ENCODE measurements at regions not wholly inside any gene's neighbourhood (a gene's known extent, or its start where the extent isn't known, plus 50 kb on each side); places are given as distances from the start of the nearest gene placed in this dataset.
"Not testable (repeated sequence)": the region's sequence is repeated elsewhere in the genome, so short reads cannot be mapped to it uniquely, and the experiment has no call there.

GRCh38 chr19:30842926-30843325 is 470.7 kb downstream of the ZNF536 start:
- intact Hi-C loops (cut with micrococcal nuclease) = no loop called here

GRCh38 chr19:30841934-30842333 is 469.8 kb downstream of the ZNF536 start:
- intact Hi-C loops (cut with micrococcal nuclease) = no loop called here

- intact Hi-C loops (cut with micrococcal nuclease) = no loop called here
Observed at GRCh38 chr19:30830875-30831274, 458.7 kb downstream of the ZNF536 start.

GRCh38 chr19:30825505-30825904 is 453.3 kb downstream of the ZNF536 start:
- intact Hi-C loops (cut with micrococcal nuclease) = not testable (repeated sequence)

- intact Hi-C loops (cut with micrococcal nuclease) = no loop called here
Observed at GRCh38 chr19:30824809-30825208, 452.6 kb downstream of the ZNF536 start.

GRCh38 chr19:30817965-30818567 is 445.9 kb downstream of the ZNF536 start:
- intact Hi-C loops (cut with micrococcal nuclease) = no loop called here

GRCh38 chr19:30817197-30817596 is 445.0 kb downstream of the ZNF536 start:
- intact Hi-C loops (cut with micrococcal nuclease) = no loop called here

GRCh38 chr19:30815889-30816580 is 443.9 kb downstream of the ZNF536 start:
- intact Hi-C loops (cut with micrococcal nuclease) = no loop called here

- intact Hi-C loops (cut with micrococcal nuclease) = no loop called here
Observed at GRCh38 chr19:30812099-30812678, 440.0 kb downstream of the ZNF536 start.

GRCh38 chr19:30811397-30812098 is 439.4 kb downstream of the ZNF536 start:
- intact Hi-C loops (cut with micrococcal nuclease) = no loop called here

- intact Hi-C loops (cut with micrococcal nuclease) = no loop called here
Observed at GRCh38 chr19:30810726-30811125, 438.5 kb downstream of the ZNF536 start.

GRCh38 chr19:30807278-30807677 is 435.1 kb downstream of the ZNF536 start:
- intact Hi-C loops (cut with micrococcal nuclease) = no loop called here

- intact Hi-C loops (cut with micrococcal nuclease) = no loop called here
Observed at GRCh38 chr19:30806311-30806710, 434.1 kb downstream of the ZNF536 start.

GRCh38 chr19:30804751-30805150 is 432.6 kb downstream of the ZNF536 start:
- intact Hi-C loops (cut with micrococcal nuclease) = loop anchor here (5.0 kb wide), 1 partner anchor 553 kb away; no protein-coding TSS in a partner anchor

GRCh38 chr19:30804333-30804732 is 432.1 kb downstream of the ZNF536 start:
- intact Hi-C loops (cut with micrococcal nuclease) = loop anchor here (5.0 kb wide), 1 partner anchor 553 kb away; no protein-coding TSS in a partner anchor

- intact Hi-C loops (cut with micrococcal nuclease) = loop anchor here (5.0 kb wide), 1 partner anchor 555 kb away; no protein-coding TSS in a partner anchor
Observed at GRCh38 chr19:30802424-30803013, 430.3 kb downstream of the ZNF536 start.

GRCh38 chr19:30799865-30800755 is 427.9 kb downstream of the ZNF536 start:
- intact Hi-C loops (cut with micrococcal nuclease) = loop anchor here (5.0 kb wide), 1 partner anchor 557 kb away; no protein-coding TSS in a partner anchor

- intact Hi-C loops (cut with micrococcal nuclease) = no loop called here
Observed at GRCh38 chr19:30795727-30796126, 423.5 kb downstream of the ZNF536 start.

- intact Hi-C loops (cut with micrococcal nuclease) = no loop called here
Observed at GRCh38 chr19:30792561-30793505, 420.6 kb downstream of the ZNF536 start.

All from T-helper 1 cell treated with Interleukin-12 subunit alpha and Interleukin-12 subunit beta and Interleukin-4 antibody, amounts not matched to agents 30 ng/mL and 1 ng/mL, for 36 hours (primary cell).